DOHH2 (cell line): ENCODE measurements at regions not wholly inside any gene's neighbourhood (a gene's known extent, or its start where the extent isn't known, plus 50 kb on each side); places are given as distances from the start of the nearest gene placed in this dataset.

Source experiments
- H3F3A ChIP-seq: fragments of 200-600 bp; sonication (generic), shearing (Covaris generic); 2 replicates; pipeline ENCODE4 v1.6.0; 2016; ENCODE audit warnings: antibody characterized with exemption, mild to moderate bottlenecking; ENCODE audit not compliant: control insufficient read depth, insufficient read depth
- H3K27ac ChIP-seq: fragments of 200-600 bp; sonication (generic); 2 replicates; pipeline ENCODE4 v1.5.1; 2014; ENCODE audit warnings: low read depth, mild to moderate bottlenecking, low read length, moderate library complexity
- H3K27me3 ChIP-seq: fragments of 200-600 bp; sonication (generic); 2 replicates; pipeline ENCODE4 v1.6.1; 2014; ENCODE audit warnings: mild to moderate bottlenecking, low read length, mixed read lengths; ENCODE audit not compliant: control insufficient read depth
- H3K36me3 ChIP-seq: fragments of 200-600 bp; sonication (generic); 2 replicates; pipeline ENCODE4 v1.6.1; 2014; ENCODE audit warnings: mild to moderate bottlenecking, low read length, moderate library complexity, mixed read lengths; ENCODE audit not compliant: control insufficient read depth
- H3K4me1 ChIP-seq: fragments of 200-600 bp; sonication (generic); 2 replicates; pipeline ENCODE4 v1.6.1; 2014; ENCODE audit warnings: mild to moderate bottlenecking, low read length, mixed read lengths; ENCODE audit not compliant: control insufficient read depth
- H3K4me2 ChIP-seq: fragments of 200-600 bp; sonication (generic); 2 replicates; pipeline ENCODE4 v1.6.0; 2014; ENCODE audit warnings: mild to moderate bottlenecking, low read length, moderate library complexity
- H3K4me3 ChIP-seq: fragments of 200-600 bp; sonication (generic); 2 replicates; pipeline ENCODE4 v1.5.1; 2014; ENCODE audit warnings: mild to moderate bottlenecking, low read length, mixed read lengths
- H3K79me2 ChIP-seq: fragments of 200-600 bp; sonication (generic); 2 replicates; pipeline ENCODE4 v1.6.1; 2014; ENCODE audit warnings: mild to moderate bottlenecking, low read length, mixed read lengths; ENCODE audit not compliant: control insufficient read depth
- H3K9me2 ChIP-seq: fragments of 200-600 bp; sonication (generic); replicated peaks from 2 replicates; pipeline ENCODE4 v1.6.1; 2014; ENCODE audit warnings: mild to moderate bottlenecking, low read length, mixed read lengths; ENCODE audit not compliant: control insufficient read depth
- H3K9me3 ChIP-seq: fragments of 200-600 bp; sonication (generic); 2 replicates; pipeline ENCODE4 v1.6.1; 2014; ENCODE audit warnings: antibody characterized with exemption, low read length, mixed read lengths; ENCODE audit not compliant: control insufficient read depth, insufficient read depth
- H4K20me1 ChIP-seq: fragments of 200-600 bp; sonication (generic); 2 replicates; pipeline ENCODE4 v1.6.0; 2014; ENCODE audit warnings: low read depth, mild to moderate bottlenecking, antibody characterized with exemption, low read length, moderate library complexity; ENCODE audit not compliant: control insufficient read depth, insufficient read depth
- CTCF ChIP-seq: fragments of 200-600 bp; sonication (generic); IDR thresholded peaks from one replicate; pipeline ENCODE4 v1.5.1; 2014; ENCODE audit warnings: antibody characterized with exemption, mild to moderate bottlenecking, low read depth, low read length; ENCODE audit not compliant: poor library complexity, severe bottlenecking
- EZH2phosphoT487 ChIP-seq: fragments of 200-600 bp; sonication (generic); IDR thresholded peaks from 2 replicates; pipeline ENCODE4 v1.6.1; 2017; ENCODE audit warnings: borderline replicate concordance, mild to moderate bottlenecking, antibody characterized with exemption, low read length, moderate library complexity, mixed read lengths

DNA sequence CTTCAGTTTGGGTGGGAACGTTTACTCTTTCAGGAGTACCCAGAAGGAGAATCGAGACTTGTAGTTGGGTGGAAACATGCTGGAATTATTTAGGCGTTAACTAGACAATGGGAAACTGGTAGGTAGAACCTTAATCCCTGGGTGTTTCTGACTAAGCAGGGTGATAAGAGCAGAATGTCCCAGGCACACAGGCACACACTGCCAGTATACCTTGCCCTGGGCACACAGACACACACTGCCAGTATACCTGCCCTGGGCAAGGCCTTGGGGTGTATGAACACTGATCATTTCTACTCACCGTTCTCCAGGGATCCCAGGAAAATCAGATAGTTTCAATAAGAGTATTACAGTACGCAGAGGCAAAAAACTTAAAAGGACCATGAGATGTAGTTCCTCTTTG lies 115.5 kb downstream of the SNAPC1 start:
- H3K9me2 ChIP-seq = no peaks in the 10 kb centered on the region
- H3K9me3 ChIP-seq = no peaks in the 10 kb centered on the region
- H3K79me2 ChIP-seq = no peaks in the 10 kb centered on the region
- H3K4me3 ChIP-seq = no peak overlapping the region
- no peaks in the 10 kb centered on the region for H3K36me3 ChIP-seq
- no peaks in the 10 kb centered on the region for H3F3A ChIP-seq
- peaks cover 1% of the 10 kb centered on the region for H3K4me1 ChIP-seq
- TF ChIP-seq CTCF (no peak), EZH2phosphoT487 (no peak)
- peaks cover 11% of the 10 kb centered on the region for H3K27me3 ChIP-seq
- H3K4me2 ChIP-seq = no peak overlapping the region
- H3K27ac ChIP-seq = no peak overlapping the region
- H4K20me1 ChIP-seq = no peaks in the 10 kb centered on the region

DNA sequence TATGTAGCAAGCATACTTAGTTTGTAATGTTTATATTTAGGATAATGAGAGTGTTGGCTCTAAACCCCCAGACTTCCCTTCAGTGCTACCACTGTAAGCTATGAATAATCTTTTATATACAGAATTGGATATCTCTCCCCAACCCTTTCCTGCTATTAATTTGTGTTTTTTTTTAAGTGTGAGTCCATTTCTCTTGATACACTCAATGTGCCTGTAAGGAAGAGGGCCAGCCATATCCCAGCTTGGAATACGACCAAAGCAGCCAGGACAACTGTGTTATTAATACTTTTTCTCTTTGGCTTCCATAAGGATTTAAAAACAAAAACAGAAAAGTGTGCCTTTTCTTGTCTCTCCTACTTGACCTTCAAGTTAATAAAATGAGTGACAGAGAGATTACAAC lies 116.7 kb downstream of the SNAPC1 start:
- Histone ChIP-seq H3K27me3 (peaks cover 11% of the 10 kb centered on the region), H3K4me1 (no peaks in the 10 kb centered on the region), H3K79me2 (no peaks in the 10 kb centered on the region), H3F3A (no peaks in the 10 kb centered on the region), H3K36me3 (no peaks in the 10 kb centered on the region), H3K9me3 (0 out of 2 replicates have a peak, but pooled peaks cover 4% of the 10 kb centered on the region), H3K9me2 (no peaks in the 10 kb centered on the region), H4K20me1 (no peaks in the 10 kb centered on the region), H3K4me2 (no peak overlapping the region), H3K27ac (no peak overlapping the region), H3K4me3 (no peak overlapping the region)
- TF ChIP-seq CTCF = no peak
- TF ChIP-seq EZH2phosphoT487 = no peak

DNA sequence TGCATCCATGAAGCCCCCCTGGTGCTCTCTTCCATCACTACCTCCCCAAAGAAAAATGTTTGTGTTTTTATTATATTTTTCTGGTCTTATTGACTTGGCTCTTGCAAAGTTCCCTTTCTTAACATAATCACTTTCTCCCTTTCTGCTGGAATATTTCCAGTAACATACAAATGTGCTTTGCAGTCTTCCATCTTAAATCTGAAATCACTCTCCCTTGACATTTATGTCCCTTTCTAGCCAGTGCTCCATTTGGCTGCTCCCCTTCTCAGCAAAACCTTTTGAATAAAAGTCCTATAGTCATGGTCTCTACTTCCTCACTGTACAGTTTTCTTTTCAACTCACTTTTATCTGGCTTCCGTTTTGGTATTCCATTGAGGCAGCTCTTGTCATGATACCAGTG lies 118.8 kb downstream of the SNAPC1 start:
- no peaks in the 10 kb centered on the region for H4K20me1 ChIP-seq
- TF ChIP-seq CTCF (no peak), EZH2phosphoT487 (no peak)
- peaks cover 8% of the 10 kb centered on the region for H3K4me1 ChIP-seq
- H3F3A ChIP-seq = no peaks in the 10 kb centered on the region
- H3K9me3 ChIP-seq = 0 out of 2 replicates have a peak, but pooled peaks cover 4% of the 10 kb centered on the region
- H3K36me3 ChIP-seq = no peaks in the 10 kb centered on the region
- no peaks in the 10 kb centered on the region for H3K9me2 ChIP-seq
- no peaks in the 10 kb centered on the region for H3K79me2 ChIP-seq
- no peak overlapping the region for H3K27ac ChIP-seq
- H3K4me2 ChIP-seq = no peak overlapping the region
- no peak overlapping the region for H3K4me3 ChIP-seq
- no peaks in the 10 kb centered on the region for H3K27me3 ChIP-seq

DNA sequence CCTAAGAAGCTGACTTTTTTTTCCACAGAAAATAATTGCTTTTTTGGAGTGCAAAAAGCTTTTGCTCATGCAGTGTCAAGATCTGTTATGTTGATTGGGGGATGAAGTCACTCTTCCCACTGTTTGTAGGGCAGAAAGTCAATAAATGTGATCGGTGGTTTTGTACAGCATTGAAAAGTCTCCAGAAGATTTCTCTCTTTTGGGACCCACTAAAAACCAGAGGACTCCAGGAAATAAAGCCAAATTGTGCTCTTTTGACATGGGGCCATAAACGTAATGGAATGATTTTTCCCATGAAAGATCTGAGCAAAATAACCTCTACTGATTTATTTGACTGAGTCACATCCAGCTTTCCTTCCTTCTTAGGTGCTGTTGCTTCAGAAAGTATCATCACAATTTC lies 122.5 kb downstream of the SNAPC1 start:
- Histone ChIP-seq H3K4me3 (no peak overlapping the region), H3K4me2 (peak overlapping the region; percentile 28), H3F3A (no peaks in the 10 kb centered on the region), H3K27me3 (no peaks in the 10 kb centered on the region), H4K20me1 (no peaks in the 10 kb centered on the region), H3K4me1 (peaks cover 10% of the 10 kb centered on the region), H3K79me2 (no peaks in the 10 kb centered on the region), H3K9me3 (0 out of 2 replicates have a peak, but pooled peaks cover 4% of the 10 kb centered on the region), H3K36me3 (no peaks in the 10 kb centered on the region), H3K9me2 (no peaks in the 10 kb centered on the region), H3K27ac (no peak overlapping the region)
- TF ChIP-seq EZH2phosphoT487 (no peak), CTCF (no peak)
